NCI-H82 (cell line): ENCODE measurements at regions not wholly inside any gene's neighbourhood (a gene's known extent, or its start where the extent isn't known, plus 50 kb on each side); places are given as distances from the start of the nearest gene placed in this dataset.

ENCODE experiments used
- DNase-seq: peaks from one replicate; lab custom pipeline; 2025; lab: John Stamatoyannopoulos, UW

DNA sequence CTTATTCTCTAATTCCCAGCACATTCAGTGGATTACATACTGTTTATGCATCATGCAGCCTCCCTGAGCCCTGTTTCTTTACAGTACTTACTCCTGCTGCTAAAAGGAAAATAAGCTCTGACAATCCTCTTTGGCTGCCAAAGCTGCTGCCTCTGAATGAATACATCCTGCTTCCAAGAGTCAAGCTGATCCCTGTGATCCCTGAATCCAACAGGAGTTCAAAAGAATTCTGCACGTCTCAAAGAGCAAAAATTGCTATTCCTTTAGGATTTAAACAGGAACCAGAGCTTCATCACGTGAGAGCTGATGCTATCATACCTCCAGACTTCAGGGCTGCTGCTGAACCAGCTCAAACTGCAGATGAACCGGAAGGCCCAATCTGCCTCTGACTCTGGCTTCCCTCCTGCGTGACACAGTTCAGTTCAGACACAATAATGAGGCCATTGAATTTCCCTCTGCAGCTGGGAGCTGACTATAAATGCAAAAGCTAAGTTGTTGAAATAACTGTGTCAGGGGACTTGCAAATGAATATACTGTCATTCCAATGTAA lies 851.0 kb upstream of the PHF14 start:
- peak; percentile 89 for DNase-seq

DNA sequence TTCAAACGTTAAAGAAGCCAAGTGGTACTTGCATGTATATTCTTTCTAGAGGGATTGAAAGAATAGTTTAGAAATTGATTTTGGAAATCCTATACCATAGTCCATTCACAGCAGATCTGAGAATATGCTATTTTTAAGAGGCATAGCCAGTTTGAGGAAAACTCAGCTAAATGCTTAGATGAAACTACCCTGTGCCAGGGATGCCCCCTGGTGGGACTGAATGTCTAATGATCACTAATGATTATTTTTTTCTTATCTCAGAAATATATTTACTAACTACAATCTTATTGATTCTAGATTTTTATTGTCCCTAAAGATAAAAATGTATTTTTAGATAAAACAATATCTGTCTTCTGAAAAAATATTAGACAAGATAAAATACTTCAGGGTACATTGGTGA lies 844.9 kb upstream of the PHF14 start:
- peak; percentile 46 for DNase-seq

- DNase-seq, result peak; percentile 15
Measured at GRCh38 chr7:10138087-10138854, 835.4 kb upstream of the PHF14 start.

DNA sequence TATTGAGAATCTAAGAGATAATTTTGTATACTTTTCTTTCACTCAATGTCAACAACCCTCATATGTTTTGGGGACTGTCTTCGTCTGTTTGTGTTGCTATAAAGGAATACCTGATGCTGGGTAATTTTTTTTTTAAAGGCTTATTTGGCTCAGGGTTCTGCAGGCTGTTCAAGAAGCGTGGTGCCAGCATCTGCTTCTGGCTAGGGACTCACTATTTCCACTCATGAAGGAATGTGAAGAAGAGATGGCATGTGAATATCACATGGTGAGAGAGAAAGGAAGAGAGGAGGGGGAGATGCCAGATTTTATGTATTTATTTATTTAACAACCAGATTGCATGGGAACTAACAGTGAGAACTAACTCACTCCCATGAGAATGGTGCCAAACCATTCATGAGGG lies 827.4 kb upstream of the PHF14 start:
- DNase-seq, result no peak

DNA sequence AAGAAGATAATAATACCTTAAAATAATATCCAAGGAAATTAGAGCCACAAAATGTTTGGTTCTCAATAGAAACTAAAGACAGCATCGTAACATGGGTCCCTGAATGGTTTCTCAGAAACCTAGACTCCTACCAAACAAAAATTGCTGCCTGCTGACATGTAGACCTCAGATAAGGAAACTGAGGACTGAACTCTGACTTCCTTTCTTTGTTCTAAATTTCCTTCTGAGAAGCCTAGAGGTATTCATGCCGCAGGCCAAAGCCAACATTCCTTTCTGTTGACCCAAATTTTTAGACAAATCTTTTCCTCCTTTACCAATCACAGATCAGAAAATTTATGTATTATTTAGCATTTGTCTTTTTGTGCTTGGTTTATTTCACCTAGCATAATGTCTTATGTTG lies 816.7 kb upstream of the PHF14 start:
- no peak for DNase-seq

- DNase-seq, result no peak
Measured at GRCh38 chr7:10181996-10182395, 791.7 kb upstream of the PHF14 start.

GRCh38 chr7:10192074-10192473 lies 781.6 kb upstream of the PHF14 start:
- DNase-seq, result no peak

GRCh38 chr7:10205696-10206095 lies 768.0 kb upstream of the PHF14 start:
- DNase-seq, result no peak

- no peak for DNase-seq
Measured at GRCh38 chr7:10210000-10210399, 763.7 kb upstream of the PHF14 start.

- DNase-seq, result no peak
Measured at GRCh38 chr7:10211016-10211415, 762.7 kb upstream of the PHF14 start.

GRCh38 chr7:10211861-10212260 lies 761.8 kb upstream of the PHF14 start:
- no peak for DNase-seq

- no peak for DNase-seq
Measured at GRCh38 chr7:10212649-10213048, 761.0 kb upstream of the PHF14 start.

DNA sequence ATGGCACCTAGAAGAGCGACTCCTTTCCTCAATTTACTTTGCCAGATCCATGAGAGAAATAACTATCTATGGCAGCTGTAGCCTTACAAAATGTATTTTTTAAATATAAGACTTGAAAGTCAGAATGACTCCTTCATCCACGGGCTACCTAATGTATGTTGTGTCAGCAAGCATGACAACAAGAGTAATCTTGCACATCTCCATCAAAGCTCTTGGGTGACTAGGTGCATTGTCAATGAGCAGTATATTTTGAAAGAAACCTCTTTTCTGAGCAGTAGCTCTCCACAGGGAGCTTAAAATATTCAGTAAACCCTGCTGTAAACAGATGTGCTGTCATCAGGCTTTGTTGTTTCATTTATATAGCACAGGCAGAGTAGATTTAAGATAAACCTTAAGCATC lies 757.2 kb upstream of the PHF14 start:
- no peak for DNase-seq

GRCh38 chr7:10221084-10221483 lies 752.6 kb upstream of the PHF14 start:
- DNase-seq, result no peak

DNA sequence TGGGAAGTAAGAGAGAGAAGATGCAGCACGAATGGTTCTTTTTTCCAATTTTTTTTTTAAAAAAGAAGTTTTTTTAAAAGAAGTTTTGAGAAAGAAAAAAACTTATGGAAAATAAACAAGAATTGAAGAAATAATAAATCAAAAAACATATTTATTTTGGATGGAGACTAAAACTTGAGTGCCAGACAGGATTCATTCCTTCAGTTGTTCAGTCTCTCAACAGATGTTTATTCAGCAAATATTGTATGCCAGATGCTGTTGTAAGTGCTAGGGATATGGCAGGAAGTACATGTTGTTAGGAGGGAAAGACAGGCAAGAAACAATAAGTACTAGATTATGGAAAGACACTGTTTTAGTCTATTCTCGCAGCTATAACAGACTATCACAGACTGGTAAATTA lies 750.7 kb upstream of the PHF14 start:
- DNase-seq, result no peak

DNA sequence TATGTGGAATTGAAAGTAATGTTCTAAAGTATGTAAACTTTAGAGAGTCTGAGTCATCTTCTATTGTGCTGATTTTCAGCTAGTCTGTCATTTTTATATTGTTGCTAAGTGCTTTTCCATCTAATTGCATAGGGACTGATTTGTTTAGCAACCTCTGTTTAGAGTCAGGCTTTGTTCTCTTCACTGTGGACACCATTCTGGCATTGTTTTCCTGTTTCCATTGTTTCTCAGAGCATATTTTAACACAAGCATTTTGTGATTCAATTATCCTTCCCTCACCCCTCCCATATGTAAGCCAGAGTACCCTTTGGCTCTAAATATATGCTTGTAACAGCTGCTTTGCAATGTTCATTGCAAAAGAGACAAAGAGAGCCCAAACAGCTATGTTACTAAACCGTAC lies 748.4 kb upstream of the PHF14 start:
- no peak for DNase-seq

GRCh38 chr7:10237306-10237705 lies 736.4 kb upstream of the PHF14 start:
- DNase-seq, result peak; percentile 67

DNA sequence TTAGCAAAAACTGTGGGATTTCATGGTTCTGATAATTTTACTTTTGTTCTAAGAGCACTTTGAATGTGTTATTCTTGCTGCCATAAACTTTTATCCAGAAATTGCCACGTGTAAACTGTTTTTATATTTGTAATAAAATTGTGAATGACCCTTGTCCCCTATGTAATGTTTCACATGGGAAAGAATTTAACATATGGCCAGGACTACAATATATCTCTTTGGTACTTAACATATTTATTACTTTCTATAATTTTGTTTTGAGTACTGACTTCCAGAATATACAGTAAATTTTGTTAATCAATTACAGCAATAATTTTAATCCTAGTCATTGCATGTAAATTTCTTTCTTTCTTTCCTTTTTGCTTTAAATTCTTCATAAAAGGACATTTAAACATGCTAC lies 735.0 kb upstream of the PHF14 start:
- DNase-seq, result no peak

DNA sequence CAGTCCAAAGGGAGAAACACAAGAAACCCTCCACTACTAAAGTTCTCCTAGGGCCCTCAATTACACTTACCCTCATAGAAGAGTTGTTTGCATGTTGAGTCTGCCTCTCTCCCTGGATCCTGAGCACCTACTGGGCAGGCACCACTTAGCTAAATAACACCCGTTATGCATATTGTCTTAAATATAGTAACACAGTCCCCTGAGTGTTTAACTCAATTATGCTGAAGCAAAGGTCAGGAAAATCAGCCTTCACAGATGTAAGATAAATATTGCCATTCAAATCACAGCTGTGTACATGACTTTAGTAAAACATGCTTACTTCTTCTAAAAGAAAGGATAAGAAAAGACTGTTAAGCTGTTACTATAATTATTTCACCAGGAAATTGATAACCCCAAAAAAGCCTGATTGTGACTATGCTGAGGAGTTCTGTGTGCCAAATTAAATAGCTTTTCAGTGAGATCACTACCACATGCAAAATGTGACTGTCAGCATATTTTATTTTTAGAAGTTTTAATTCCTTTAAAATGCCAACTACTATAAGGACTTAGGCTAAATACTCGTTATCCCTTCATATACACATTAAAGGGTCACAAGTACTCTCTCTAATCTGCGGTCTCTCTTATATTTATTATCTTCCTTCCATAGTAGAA lies 733.9 kb upstream of the PHF14 start:
- peak; percentile 6 for DNase-seq

- DNase-seq, result peak; percentile 52
Measured at GRCh38 chr7:10245406-10245805, 728.3 kb upstream of the PHF14 start.

DNA sequence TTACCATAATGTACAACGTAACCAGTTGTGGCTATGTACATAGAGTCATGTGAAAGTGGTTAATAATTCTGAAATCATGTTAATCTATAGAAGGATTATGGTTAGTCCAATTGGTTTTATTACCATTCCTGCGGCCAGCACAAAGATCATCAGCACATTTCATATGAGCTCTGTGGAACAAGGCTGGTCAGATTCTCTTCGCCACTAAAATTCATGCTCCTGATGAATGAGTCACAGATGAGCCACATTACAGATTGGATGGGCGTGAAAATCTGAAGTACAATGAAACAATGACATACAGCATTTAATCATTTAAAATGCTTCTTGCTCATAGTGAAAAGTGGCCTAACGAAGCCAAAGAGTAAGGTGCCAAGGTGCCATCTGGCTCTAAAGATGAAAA lies 716.2 kb upstream of the PHF14 start:
- DNase-seq, result no peak

- DNase-seq, result no peak
Measured at GRCh38 chr7:10266976-10267375, 706.7 kb upstream of the PHF14 start.

- no peak for DNase-seq
Measured at GRCh38 chr7:10268034-10268433, 705.6 kb upstream of the PHF14 start.

DNA sequence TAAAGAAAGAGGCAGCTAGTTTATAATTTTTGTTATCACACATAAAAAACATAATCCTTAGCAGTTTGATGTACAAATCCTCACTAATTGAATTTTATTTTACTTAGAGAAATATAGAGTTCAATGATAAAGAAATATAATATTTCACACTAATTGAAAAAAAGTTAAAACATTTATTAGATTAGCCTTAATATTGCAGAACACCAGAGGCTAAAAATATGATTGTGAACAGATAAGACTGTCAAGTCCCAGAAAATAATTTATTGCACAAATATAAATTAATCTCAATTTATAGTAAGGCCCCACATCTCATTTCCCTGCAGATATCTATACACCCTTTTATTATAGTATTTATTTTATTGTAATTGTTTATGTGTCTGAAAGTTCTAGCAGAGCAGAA lies 690.8 kb upstream of the PHF14 start:
- DNase-seq, result no peak
